K562 (cell line): ENCODE measurements at regions not wholly inside any gene's neighbourhood (a gene's known extent, or its start where the extent isn't known, plus 50 kb on each side); places are given as distances from the start of the nearest gene placed in this dataset.

Source experiments
- ATAC-seq: fragments of 200-7000 bp; cut with Tn5 transposase; 3 replicates; pipeline ENCODE4 v1.9.1; 2020; ENCODE audit warnings: moderate library complexity
- BruUV-seq: library from RNA; stranded (reverse); fragments of 400-500 nt; replicated peaks from 2 replicates; lab custom pipeline; 2021; lab: Mats Ljungman, UMichigan
- CTCF ChIA-PET: fragments of 300-600 bp; formaldehyde crosslinking; extraction: SDS; loops from one replicate; lab custom pipeline; 2021; ENCODE audit warnings: low intra/inter-chr PET ratio; lab: Yijun Ruan, JAX
- POLR2A ChIA-PET: fragments of 300-600, 350-650 bp; sonication (Branson Sonifier 250); formaldehyde crosslinking; extraction: SDS; loops from one replicate; lab custom pipeline; 2021; ENCODE audit warnings: antibody characterized with exemption, inconsistent platforms; lab: Yijun Ruan, JAX
- DNase-seq, 4 experiments: peaks; one replicate each; pipeline versions ENCODE4 v3.0.0 to v3.0.0-alpha.2; 2011 to 2018; ENCODE audit warnings: low spot score in 3 of 4, mixed read lengths in 3 of 4; ENCODE audit errors: extremely low read depth in 1 of 4
- FAIRE-seq: peaks from 2 replicates; lab custom pipeline; 2011; peaks lifted over from hg19 to GRCh38; lab: Jason Lieb, UNC
- H2AFZ ChIP-seq: 2 replicates; pipeline ENCODE4 v1.6.0; 2011; ENCODE audit warnings: low read depth, low read length, control low read depth, inconsistent platforms
- H3K27ac ChIP-seq: fragments of 200-600 bp; 3 replicates; pipeline ENCODE4 v1.8.0; 2011; ENCODE audit warnings: low read depth, mild to moderate bottlenecking, control low read depth, inconsistent platforms, low read length, moderate library complexity, mixed read lengths; ENCODE audit errors: extremely low read depth
- H3K27me3 ChIP-seq, 2 experiments: fragments of 300-600 bp in 1 of 2; 2 replicates in 1 of 2; 3 replicates in 1 of 2; pipeline versions ENCODE4 v1.6.0 to v1.8.0; 2011; ENCODE audit warnings: inconsistent platforms in 2 of 2, low read length in 2 of 2, mild to moderate bottlenecking in 1 of 2, mixed read lengths in 1 of 2, moderate library complexity in 1 of 2; ENCODE audit not compliant: control insufficient read depth in 2 of 2, insufficient read depth in 2 of 2
- H3K36me3 ChIP-seq: fragments of 300-600 bp; 3 replicates; pipeline ENCODE4 v1.8.0; 2011; ENCODE audit warnings: mild to moderate bottlenecking, low read length, inconsistent platforms; ENCODE audit not compliant: control insufficient read depth, insufficient read depth
- H3K4me1 ChIP-seq, 2 experiments: fragments of 200-600 bp in 1 of 2; replicated peaks in 1 of 2; 2 replicates in 1 of 2; 3 replicates in 1 of 2; pipeline versions ENCODE4 v1.5.1 to v1.8.0; 2011; ENCODE audit warnings: inconsistent platforms in 2 of 2, low read length in 2 of 2, mild to moderate bottlenecking in 1 of 2, mixed read lengths in 1 of 2, moderate library complexity in 1 of 2; ENCODE audit not compliant: control insufficient read depth in 2 of 2, insufficient read depth in 2 of 2
- H3K4me2 ChIP-seq: 2 replicates; pipeline ENCODE4 v1.6.1; 2011; ENCODE audit warnings: low read length, control low read depth, inconsistent platforms, mixed read lengths; ENCODE audit not compliant: insufficient read depth
- H3K4me3 ChIP-seq: fragments of 200-600 bp; sonication (generic), shearing (Covaris generic); 2 replicates; pipeline ENCODE4 v1.5.1; 2016; ENCODE audit warnings: control low read depth, inconsistent platforms
- H3K79me2 ChIP-seq: fragments of 200-600 bp; 3 replicates; pipeline ENCODE4 v1.8.0; 2011; ENCODE audit warnings: low read length, inconsistent platforms; ENCODE audit not compliant: control insufficient read depth, insufficient read depth
- H3K9ac ChIP-seq, 2 experiments: 2 replicates each; pipeline versions ENCODE4 v1.6.0 to v1.6.1; 2011; ENCODE audit warnings: low read depth in 2 of 2, low read length in 2 of 2, control low read depth in 1 of 2, inconsistent platforms in 1 of 2, mild to moderate bottlenecking in 1 of 2, mixed read lengths in 1 of 2; ENCODE audit not compliant: insufficient read depth in 1 of 2
- H3K9me1 ChIP-seq: one replicate; pipeline ENCODE4 v1.6.0; 2011; ENCODE audit warnings: inconsistent platforms, mild to moderate bottlenecking, low read length, moderate library complexity; ENCODE audit not compliant: control insufficient read depth, insufficient read depth
- H3K9me3 ChIP-seq: replicated peaks from 2 replicates; pipeline ENCODE4 v1.5.1; 2011; ENCODE audit warnings: low read depth, low read length, inconsistent platforms; ENCODE audit not compliant: control insufficient read depth, insufficient read depth
- H4K20me1 ChIP-seq: replicated peaks from 2 replicates; pipeline ENCODE4 v1.6.1; 2011; ENCODE audit warnings: low read length, inconsistent platforms, mixed read lengths; ENCODE audit not compliant: control insufficient read depth, insufficient read depth
- CREB1 ChIP-seq, 2 experiments: sonication (generic) in 1 of 2; formaldehyde crosslinking in 1 of 2; IDR thresholded peaks; 2 replicates each; pipeline versions ENCODE4 v1.6.1 to v1.8.0; 2012 to 2022; ENCODE audit warnings: inconsistent platforms in 1 of 2, mild to moderate bottlenecking in 1 of 2, missing genetic modification reagents in 1 of 2, moderate library complexity in 1 of 2
- ETV6 ChIP-seq, 3 experiments: fragments of 150-350 bp in 1 of 3; sonication (generic) in 1 of 3; formaldehyde crosslinking in 1 of 3; IDR thresholded peaks; 2 replicates each; pipeline versions ENCODE4 v1.6.1 to v1.8.0; 2014 to 2022; ENCODE audit warnings: borderline replicate concordance in 2 of 3, low read depth in 2 of 3, antibody characterized with exemption in 1 of 3, low read length in 1 of 3, mild to moderate bottlenecking in 1 of 3, missing genetic modification reagents in 1 of 3
- MCM7 ChIP-seq, 2 experiments: fragments of 450-650 bp; IDR thresholded peaks; 2 replicates each; pipeline ENCODE4 v1.6.1; 2016 to 2018
- NBN ChIP-seq: fragments of 450-650 bp; IDR thresholded peaks from 2 replicates; pipeline ENCODE4 v1.6.1; 2016; ENCODE audit warnings: low read depth, mild to moderate bottlenecking
- NEUROD1 ChIP-seq: fragments of 150-350 bp; IDR thresholded peaks from 2 replicates; pipeline ENCODE4 v1.6.1; 2014; ENCODE audit warnings: borderline replicate concordance, low read length, low read depth; ENCODE audit not compliant: partially characterized antibody
- PTTG1 ChIP-seq: fragments of 450-650 bp; IDR thresholded peaks from 2 replicates; pipeline ENCODE4 v1.6.1; 2016; ENCODE audit warnings: low read depth, mild to moderate bottlenecking, missing genetic modification characterization, missing compliant biosample characterization
- ZFP30 ChIP-seq: fragments of 250-450 bp; sonication (Bioruptor Pico); IDR thresholded peaks from 2 replicates; pipeline ENCODE4 v1.8.0; 2022; ENCODE audit warnings: moderate library complexity, mild to moderate bottlenecking, inconsistent platforms, borderline replicate concordance
- ZNF140 ChIP-seq: fragments of 250-450 bp; sonication (Bioruptor Pico); IDR thresholded peaks from 2 replicates; pipeline ENCODE4 v1.8.0; 2021; ENCODE audit warnings: moderate library complexity, mild to moderate bottlenecking, inconsistent platforms
- ZNF23 ChIP-seq: fragments of 250-450 bp; sonication (Bioruptor Pico); IDR thresholded peaks from 2 replicates; pipeline ENCODE4 v1.4.0; 2020; ENCODE audit warnings: mild to moderate bottlenecking
- ZNF311 ChIP-seq: fragments of 250-450 bp; sonication (Bioruptor Pico); IDR thresholded peaks from 2 replicates; pipeline ENCODE4 v1.4.0; 2020; ENCODE audit warnings: mild to moderate bottlenecking, moderate library complexity
- ZNF589 ChIP-seq: fragments of 200-800 bp; sonication (Bioruptor generic); IDR thresholded peaks from 2 replicates; pipeline ENCODE4 v1.6.1; 2016; ENCODE audit warnings: low read depth, missing genetic modification characterization, missing compliant biosample characterization
- ZNF79 ChIP-seq: fragments of 250-450 bp; sonication (Bioruptor Pico); IDR thresholded peaks from 2 replicates; pipeline ENCODE4 v1.4.0; 2020; ENCODE audit warnings: low read depth, mild to moderate bottlenecking, moderate library complexity
- WGBS: fragments of 100-300 bp; shearing (Covaris generic); methylation state at CpG from one replicate; pipeline ENCODE4 v1.1.6; 2016; ENCODE audit warnings: low coverage, mixed read lengths; ENCODE audit not compliant: insufficient coverage; ENCODE audit errors: missing lambda C conversion rate; 5-methylcytosine and 5-hydroxymethylcytosine counted together
- in situ Hi-C: fragments of 300-500 bp; cut with MboI; formaldehyde crosslinking; loops from 4 replicates; pipeline ENCODE4 v1.15.0; 2018; ENCODE audit warnings: inconsistent platforms, mixed read lengths
- intact Hi-C: fragments of 100-400 bp; cut with micrococcal nuclease; formaldehyde crosslinking; loops from 2 replicates; pipeline ENCODE4 v1.14.2; 2022
- TF ChIP-seq, protein P1 (sequence below), 2 experiments: fragments of 450-650 bp in 1 of 2; sonication (generic) in 1 of 2; formaldehyde crosslinking; conservative IDR thresholded peaks; 2 replicates each; pipeline versions ENCODE4 v1.4.0 to v1.8.1; 2020 to 2022; ENCODE audit warnings: mild to moderate bottlenecking in 1 of 2, missing genetic modification reagents in 1 of 2

DNA sequence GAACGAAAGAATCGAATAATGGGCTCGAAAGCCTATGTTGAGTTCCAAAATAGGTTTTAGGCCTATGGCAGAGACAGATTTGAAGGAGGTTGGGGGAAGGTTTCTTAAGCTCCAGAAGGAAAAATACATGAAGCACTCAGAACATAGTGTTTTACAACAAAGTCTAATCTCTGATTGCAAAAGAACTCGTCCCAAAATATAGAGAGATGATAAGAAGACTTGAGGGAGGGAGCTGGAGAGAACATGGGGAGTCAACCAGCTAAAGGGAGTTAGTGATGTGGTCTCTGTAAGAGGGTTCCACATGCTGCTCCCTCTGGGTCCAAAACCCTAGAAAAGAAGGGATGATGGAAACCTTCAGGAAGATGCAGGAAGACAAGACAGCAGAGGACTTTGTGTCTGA, 54.8 kb upstream of the DAAM1 start:
- Histone ChIP-seq H3K4me1 (no peaks in the 10 kb centered on the region), H4K20me1 (no peaks in the 10 kb centered on the region), H3K27me3 (peaks cover 0 to 16% of the 10 kb centered on the region in 2 experiments; a peak in 4 of 5 replicates), H2AFZ (no peak overlapping the region), H3K4me2 (no peak overlapping the region), H3K36me3 (no peaks in the 10 kb centered on the region), H3K9me3 (no peaks in the 10 kb centered on the region), H3K27ac (no peak overlapping the region), H3K9ac (no peak overlapping the region), H3K4me3 (no peak overlapping the region), H3K9me1 (no peaks in the 10 kb centered on the region), H3K79me2 (no peaks in the 10 kb centered on the region)
- ATAC-seq, result no peak
- 2% methylated on average over 4 of the region's 4 CpGs for WGBS
- in situ Hi-C loops, result no loop called here
- TF ChIP-seq, protein P1, sequence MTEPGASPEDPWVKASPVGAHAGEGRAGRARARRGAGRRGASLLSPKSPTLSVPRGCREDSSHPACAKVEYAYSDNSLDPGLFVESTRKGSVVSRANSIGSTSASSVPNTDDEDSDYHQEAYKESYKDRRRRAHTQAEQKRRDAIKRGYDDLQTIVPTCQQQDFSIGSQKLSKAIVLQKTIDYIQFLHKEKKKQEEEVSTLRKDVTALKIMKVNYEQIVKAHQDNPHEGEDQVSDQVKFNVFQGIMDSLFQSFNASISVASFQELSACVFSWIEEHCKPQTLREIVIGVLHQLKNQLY (CRISPR knock-in tag; conservative IDR thresholded peaks at IDR 0.05), result no peak
- no peak for TF ChIP-seq ZNF311
- no peak for TF ChIP-seq ZFP30 (CRISPR knock-in tag)
- TF ChIP-seq ZNF140 (CRISPR knock-in tag), result no peak
- TF ChIP-seq ZNF589, result no peak
- TF ChIP-seq PTTG1 (tag), result no peak
- no peak for TF ChIP-seq ZNF79 (CRISPR knock-in tag)
- TF ChIP-seq MCM7 (IDR thresholded peaks at IDR 0.05), result no peak
- TF ChIP-seq ETV6 (IDR thresholded peaks at IDR 0.05; ENCODE audit: borderline replicate concordance in 1 of 2, low read depth in 2 of 2, low read length in 1 of 2), result no peak
- no peak for TF ChIP-seq ETV6 (CRISPR knock-in tag; IDR thresholded peaks at IDR 0.05; ENCODE audit: borderline replicate concordance)
- TF ChIP-seq ZNF23 (CRISPR knock-in tag), result no peak
- TF ChIP-seq CREB1 (IDR thresholded peaks at IDR 0.05), result no peak
- TF ChIP-seq CREB1 (CRISPR knock-in tag; IDR thresholded peaks at IDR 0.05), result no peak
- no peak for TF ChIP-seq NBN
- TF ChIP-seq NEUROD1, result no peak
- no peak for FAIRE-seq
- CTCF ChIA-PET, result no interaction called here
- no TSS peak for BruUV-seq
- POLR2A ChIA-PET, result no interaction called here
- intact Hi-C loops, result no loop called here
- DNase-seq, result no peak
